ENCODE measurements at regions not wholly inside any gene's neighbourhood (a gene's known extent, or its start where the extent isn't known, plus 50 kb on each side); places are given as distances from the start of the nearest gene placed in this dataset.
"Not testable (repeated sequence)": the region's sequence is repeated elsewhere in the genome, so short reads cannot be mapped to it uniquely, and the experiment has no call there.

DNA sequence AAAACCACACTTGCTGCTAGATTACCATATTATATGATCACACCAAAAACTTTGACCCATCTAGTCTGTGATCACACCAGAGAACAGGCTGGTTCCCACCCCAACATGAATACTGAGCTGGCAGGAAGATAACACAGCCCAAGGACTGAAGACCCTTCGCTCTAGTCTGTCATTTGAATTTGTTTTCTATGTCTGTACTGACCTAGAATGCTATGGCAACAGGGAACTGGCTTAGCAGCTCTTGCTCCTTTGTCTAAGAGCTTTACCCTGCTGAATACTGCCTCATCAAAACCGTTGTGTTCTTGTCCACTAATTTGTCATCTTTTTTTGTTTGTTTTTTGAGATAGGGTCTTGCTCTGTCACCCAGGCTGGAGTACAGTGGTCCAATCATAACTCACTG is 420.4 kb downstream of the AASDHPPT start:
- Histone ChIP-seq H3K4me1 (ENCODE audit: control insufficient read depth, insufficient read depth, low read length) (peaks cover 21% of the 10 kb centered on the region), H3K36me3 (ENCODE audit: control insufficient read depth, insufficient read depth, low read length, severe bottlenecking) (no peaks in the 10 kb centered on the region), H3K9me3 (ENCODE audit: control insufficient read depth, low read length) (peaks cover 5% of the 10 kb centered on the region), H3K27me3 (replicated peaks; ENCODE audit: control insufficient read depth, insufficient read depth, low read length) (no peaks in the 10 kb centered on the region), H3K9ac (ENCODE audit: low read length) (no peak overlapping the region), H3K4me3 (ENCODE audit: low read length) (no peak overlapping the region)
- no peak for DNase-seq (ENCODE audit: low read depth)

DNA sequence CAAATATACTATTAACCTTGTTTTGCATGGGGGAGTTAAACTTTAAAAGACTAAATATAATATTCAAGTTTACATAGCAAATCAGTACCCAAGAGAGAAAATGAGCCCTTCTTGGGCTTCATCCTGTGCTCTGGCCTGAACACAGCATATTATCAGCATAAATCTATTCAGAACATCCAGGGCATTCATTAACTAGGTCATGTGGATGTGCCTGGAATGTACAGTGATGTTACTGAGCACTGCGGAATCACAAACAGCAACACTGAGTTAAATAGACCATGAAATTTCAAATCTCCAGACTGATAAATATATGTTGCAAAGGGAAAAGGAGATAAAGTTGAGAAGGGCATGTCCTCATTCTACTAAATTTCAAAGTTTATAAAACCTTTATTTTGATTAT is 426.4 kb downstream of the AASDHPPT start:
- peak; percentile 32 for DNase-seq (ENCODE audit: low read depth)
- Histone ChIP-seq H3K36me3 (ENCODE audit: control insufficient read depth, insufficient read depth, low read length, severe bottlenecking) (no peaks in the 10 kb centered on the region), H3K9me3 (ENCODE audit: control insufficient read depth, low read length) (peaks cover 5% of the 10 kb centered on the region), H3K9ac (ENCODE audit: low read length) (no peak overlapping the region), H3K4me3 (ENCODE audit: low read length) (no peak overlapping the region), H3K27me3 (replicated peaks; ENCODE audit: control insufficient read depth, insufficient read depth, low read length) (no peaks in the 10 kb centered on the region), H3K4me1 (ENCODE audit: control insufficient read depth, insufficient read depth, low read length) (no peaks in the 10 kb centered on the region)

GRCh38 chr11:106507645-106508306 is 430.3 kb downstream of the AASDHPPT start:
- Histone ChIP-seq H3K9ac (ENCODE audit: low read length) (no peak overlapping the region), H3K4me3 (ENCODE audit: low read length) (no peak overlapping the region), H3K9me3 (ENCODE audit: control insufficient read depth, low read length) (no peaks in the 10 kb centered on the region), H3K36me3 (ENCODE audit: control insufficient read depth, insufficient read depth, low read length, severe bottlenecking) (no peaks in the 10 kb centered on the region), H3K4me1 (ENCODE audit: control insufficient read depth, insufficient read depth, low read length) (no peaks in the 10 kb centered on the region), H3K27me3 (replicated peaks; ENCODE audit: control insufficient read depth, insufficient read depth, low read length) (no peaks in the 10 kb centered on the region)
- no peak for DNase-seq (ENCODE audit: low read depth)

GRCh38 chr11:106514706-106515105 is 437.2 kb downstream of the AASDHPPT start:
- Histone ChIP-seq H3K9me3 (ENCODE audit: control insufficient read depth, low read length) (no peaks in the 10 kb centered on the region), H3K27me3 (replicated peaks; ENCODE audit: control insufficient read depth, insufficient read depth, low read length) (no peaks in the 10 kb centered on the region), H3K9ac (ENCODE audit: low read length) (no peak overlapping the region), H3K4me3 (ENCODE audit: low read length) (no peak overlapping the region), H3K36me3 (ENCODE audit: control insufficient read depth, insufficient read depth, low read length, severe bottlenecking) (no peaks in the 10 kb centered on the region), H3K4me1 (ENCODE audit: control insufficient read depth, insufficient read depth, low read length) (no peaks in the 10 kb centered on the region)
- DNase-seq (ENCODE audit: low read depth): no peak

GRCh38 chr11:106517426-106517825 is 440.0 kb downstream of the AASDHPPT start:
- DNase-seq (ENCODE audit: low read depth): no peak
- no peaks in the 10 kb centered on the region for H3K9me3 ChIP-seq (ENCODE audit: control insufficient read depth, low read length)
- no peak overlapping the region for H3K4me3 ChIP-seq (ENCODE audit: low read length)
- H3K27me3 ChIP-seq (replicated peaks; ENCODE audit: control insufficient read depth, insufficient read depth, low read length): no peaks in the 10 kb centered on the region
- H3K36me3 ChIP-seq (ENCODE audit: control insufficient read depth, insufficient read depth, low read length, severe bottlenecking): no peaks in the 10 kb centered on the region
- H3K4me1 ChIP-seq (ENCODE audit: control insufficient read depth, insufficient read depth, low read length): no peaks in the 10 kb centered on the region
- H3K9ac ChIP-seq (ENCODE audit: low read length): no peak overlapping the region

- no peak overlapping the region for H3K4me3 ChIP-seq (ENCODE audit: low read length)
- DNase-seq (ENCODE audit: low read depth): peak; percentile 5
- no peaks in the 10 kb centered on the region for H3K27me3 ChIP-seq (replicated peaks; ENCODE audit: control insufficient read depth, insufficient read depth, low read length)
- no peaks in the 10 kb centered on the region for H3K4me1 ChIP-seq (ENCODE audit: control insufficient read depth, insufficient read depth, low read length)
- no peak overlapping the region for H3K9ac ChIP-seq (ENCODE audit: low read length)
- H3K36me3 ChIP-seq (ENCODE audit: control insufficient read depth, insufficient read depth, low read length, severe bottlenecking): no peaks in the 10 kb centered on the region
- no peaks in the 10 kb centered on the region for H3K9me3 ChIP-seq (ENCODE audit: control insufficient read depth, low read length)
These were observed 442.9 kb downstream of the AASDHPPT start for GRCh38 chr11:106520146-106520912.

DNA sequence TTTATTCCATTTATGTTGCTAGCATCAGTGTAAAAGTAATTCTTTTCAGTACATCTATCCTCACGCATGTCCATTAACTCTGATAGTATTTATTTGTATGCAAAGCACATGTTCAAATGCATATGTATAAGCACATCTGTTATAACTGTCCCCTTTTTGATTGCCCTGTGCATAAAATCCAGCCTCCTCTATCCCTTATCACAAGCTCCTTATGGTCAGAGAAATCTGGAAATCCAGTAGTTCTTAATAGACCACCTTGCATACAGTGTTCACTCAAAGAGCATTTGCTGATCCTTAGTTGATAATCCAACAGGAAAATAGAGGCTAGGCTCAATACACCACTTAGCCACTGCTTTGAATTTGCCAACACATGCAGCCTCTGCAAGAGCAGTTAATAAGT is 443.5 kb downstream of the AASDHPPT start:
- no peaks in the 10 kb centered on the region for H3K4me1 ChIP-seq (ENCODE audit: control insufficient read depth, insufficient read depth, low read length)
- H3K9me3 ChIP-seq (ENCODE audit: control insufficient read depth, low read length): no peaks in the 10 kb centered on the region
- no peaks in the 10 kb centered on the region for H3K27me3 ChIP-seq (replicated peaks; ENCODE audit: control insufficient read depth, insufficient read depth, low read length)
- no peak overlapping the region for H3K4me3 ChIP-seq (ENCODE audit: low read length)
- H3K9ac ChIP-seq (ENCODE audit: low read length): no peak overlapping the region
- H3K36me3 ChIP-seq (ENCODE audit: control insufficient read depth, insufficient read depth, low read length, severe bottlenecking): no peaks in the 10 kb centered on the region
- no peak for DNase-seq (ENCODE audit: low read depth)

GRCh38 chr11:106523171-106523570 is 445.7 kb downstream of the AASDHPPT start:
- no peaks in the 10 kb centered on the region for H3K4me1 ChIP-seq (ENCODE audit: control insufficient read depth, insufficient read depth, low read length)
- DNase-seq (ENCODE audit: low read depth): no peak

DNA sequence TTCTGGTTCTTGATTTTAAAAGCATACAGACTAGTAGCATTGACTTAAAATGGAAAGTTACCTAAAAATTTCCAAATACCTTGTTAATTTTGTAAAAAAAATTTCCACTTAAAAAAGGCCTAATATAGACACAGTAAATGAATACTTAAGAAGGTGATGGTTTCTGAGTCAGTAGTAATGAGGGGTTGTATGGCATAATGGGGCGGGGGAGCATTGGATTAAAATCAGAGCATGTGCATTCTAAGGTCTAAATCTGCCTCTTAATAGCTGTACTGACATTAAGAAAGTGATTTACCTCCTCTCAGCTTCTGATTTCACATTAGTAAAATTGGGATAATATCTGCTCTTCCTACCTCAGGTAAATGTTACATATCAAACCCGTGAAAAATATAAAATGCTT is 446.5 kb downstream of the AASDHPPT start:
- Histone ChIP-seq H3K4me3 (ENCODE audit: low read length) (no peak overlapping the region), H3K36me3 (ENCODE audit: control insufficient read depth, insufficient read depth, low read length, severe bottlenecking) (no peaks in the 10 kb centered on the region), H3K27me3 (replicated peaks; ENCODE audit: control insufficient read depth, insufficient read depth, low read length) (no peaks in the 10 kb centered on the region), H3K9ac (ENCODE audit: low read length) (no peak overlapping the region), H3K4me1 (ENCODE audit: control insufficient read depth, insufficient read depth, low read length) (no peaks in the 10 kb centered on the region), H3K9me3 (ENCODE audit: control insufficient read depth, low read length) (no peaks in the 10 kb centered on the region)
- no peak for DNase-seq (ENCODE audit: low read depth)

More at GRCh38 chr11:106523171-106523570, 445.7 kb downstream of the AASDHPPT start:
- Histone ChIP-seq H3K36me3 (ENCODE audit: control insufficient read depth, insufficient read depth, low read length, severe bottlenecking) (no peaks in the 10 kb centered on the region), H3K4me3 (ENCODE audit: low read length) (no peak overlapping the region), H3K9me3 (ENCODE audit: control insufficient read depth, low read length) (no peaks in the 10 kb centered on the region), H3K9ac (ENCODE audit: low read length) (no peak overlapping the region), H3K27me3 (replicated peaks; ENCODE audit: control insufficient read depth, insufficient read depth, low read length) (no peaks in the 10 kb centered on the region)

DNA sequence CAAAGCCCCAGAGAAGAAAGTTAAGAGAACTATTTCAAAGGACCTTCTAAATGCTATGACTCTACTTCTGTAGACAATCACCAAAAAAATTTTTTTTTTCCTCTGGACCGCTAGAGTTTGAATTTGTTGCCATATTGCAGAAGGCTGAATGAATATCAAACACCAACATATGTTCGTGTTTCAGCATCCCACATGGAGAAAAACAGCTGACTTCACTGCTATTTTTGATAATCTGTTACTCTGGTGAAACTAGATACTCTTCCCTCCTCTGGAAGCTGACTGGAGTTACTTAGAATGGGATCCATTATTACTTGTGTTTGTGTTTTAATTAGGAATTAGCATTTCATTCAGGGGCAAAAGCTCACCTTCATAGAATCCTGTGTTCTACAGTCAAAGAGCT is 447.0 kb downstream of the AASDHPPT start:
- Histone ChIP-seq H3K9me3 (ENCODE audit: control insufficient read depth, low read length) (no peaks in the 10 kb centered on the region), H3K9ac (ENCODE audit: low read length) (no peak overlapping the region), H3K27me3 (replicated peaks; ENCODE audit: control insufficient read depth, insufficient read depth, low read length) (no peaks in the 10 kb centered on the region), H3K4me3 (ENCODE audit: low read length) (no peak overlapping the region), H3K4me1 (ENCODE audit: control insufficient read depth, insufficient read depth, low read length) (no peaks in the 10 kb centered on the region), H3K36me3 (ENCODE audit: control insufficient read depth, insufficient read depth, low read length, severe bottlenecking) (no peaks in the 10 kb centered on the region)
- DNase-seq (ENCODE audit: low read depth): peak; percentile 7

- H3K9ac ChIP-seq (ENCODE audit: low read length); H3K36me3 ChIP-seq (ENCODE audit: control insufficient read depth, insufficient read depth, low read length, severe bottlenecking); DNase-seq (ENCODE audit: low read depth); H3K27me3 ChIP-seq (replicated peaks; ENCODE audit: control insufficient read depth, insufficient read depth, low read length); H3K4me1 ChIP-seq (ENCODE audit: control insufficient read depth, insufficient read depth, low read length); H3K9me3 ChIP-seq (ENCODE audit: control insufficient read depth, low read length); H3K4me3 ChIP-seq (ENCODE audit: low read length): not testable (repeated sequence)
These were observed 454.2 kb downstream of the AASDHPPT start for GRCh38 chr11:106531648-106532047.

Data from adipocyte (in vitro differentiated cells).